IPS DF 19.7 (cell line): ENCODE measurements at regions not wholly inside any gene's neighbourhood (a gene's known extent, or its start where the extent isn't known, plus 50 kb on each side); places are given as distances from the start of the nearest gene placed in this dataset.

Experiments
- DNase-seq: peaks from one replicate; pipeline ENCODE4 v3.0.0-alpha.2; 2013; ENCODE audit warnings: low read depth, low spot score

- no peak for DNase-seq
Observed at GRCh38 chr6:168724669-168725570, 283.9 kb downstream of the SMOC2 start.

DNA sequence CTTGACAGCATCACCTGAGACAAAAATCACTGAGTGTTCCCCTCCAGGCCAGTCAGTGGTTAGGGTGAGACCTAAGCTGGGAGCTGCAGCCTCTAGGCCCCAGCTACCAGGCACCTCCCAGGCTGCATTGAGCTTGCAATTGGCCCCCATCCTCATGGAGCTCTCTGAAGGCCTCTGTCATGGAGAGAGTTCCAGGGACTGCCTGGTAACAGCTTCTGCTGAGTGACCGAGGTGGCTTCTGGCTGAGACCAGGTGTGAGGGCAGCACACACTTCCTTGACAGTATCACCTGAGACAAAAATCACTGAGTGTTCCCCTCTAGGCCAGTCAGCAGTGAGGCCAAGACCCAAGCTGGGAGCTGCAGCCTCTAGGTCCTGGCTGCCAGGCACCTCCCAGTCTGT is 283.0 kb downstream of the SMOC2 start:
- DNase-seq = no peak

GRCh38 chr6:168722397-168722796 is 281.4 kb downstream of the SMOC2 start:
- no peak for DNase-seq

DNA sequence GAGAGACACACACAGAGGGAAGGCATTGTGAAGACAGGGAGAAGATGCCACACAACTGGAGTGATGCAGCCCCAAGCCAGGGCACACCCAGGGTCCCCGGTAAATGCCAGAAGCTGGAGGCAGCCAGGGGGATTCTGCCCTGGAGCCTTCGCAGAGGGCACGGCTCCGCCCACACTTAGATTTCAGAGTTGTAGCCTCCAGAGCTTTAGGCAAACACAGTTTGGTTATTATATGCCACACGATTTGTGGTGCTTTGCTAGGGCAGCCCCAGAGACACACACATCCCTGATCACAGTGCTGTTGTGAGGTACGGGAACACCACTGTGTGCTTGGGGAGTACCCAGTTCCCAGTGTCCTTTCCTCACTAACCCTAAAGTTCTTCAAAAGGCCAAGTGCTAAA is 280.6 kb downstream of the SMOC2 start:
- no peak for DNase-seq

DNA sequence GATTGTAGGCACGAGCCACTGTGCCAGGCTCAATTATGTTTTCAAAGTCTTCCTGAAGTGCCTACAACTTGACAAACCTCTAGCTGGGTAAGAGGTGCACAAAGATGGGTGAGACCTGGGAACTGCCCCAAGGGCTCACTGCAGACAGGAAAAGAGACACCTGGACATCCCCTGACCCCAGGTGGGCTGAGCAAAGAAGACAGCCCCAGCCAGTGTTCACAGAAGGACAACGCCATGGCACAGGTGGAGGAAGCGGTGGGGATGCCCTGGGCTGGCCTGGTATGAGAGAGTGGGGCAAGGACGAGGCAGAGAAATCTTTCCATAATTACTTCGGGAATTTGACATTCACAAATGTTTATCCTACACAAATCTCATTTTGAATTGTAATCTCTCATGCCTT is 278.9 kb downstream of the SMOC2 start:
- DNase-seq = no peak

DNA sequence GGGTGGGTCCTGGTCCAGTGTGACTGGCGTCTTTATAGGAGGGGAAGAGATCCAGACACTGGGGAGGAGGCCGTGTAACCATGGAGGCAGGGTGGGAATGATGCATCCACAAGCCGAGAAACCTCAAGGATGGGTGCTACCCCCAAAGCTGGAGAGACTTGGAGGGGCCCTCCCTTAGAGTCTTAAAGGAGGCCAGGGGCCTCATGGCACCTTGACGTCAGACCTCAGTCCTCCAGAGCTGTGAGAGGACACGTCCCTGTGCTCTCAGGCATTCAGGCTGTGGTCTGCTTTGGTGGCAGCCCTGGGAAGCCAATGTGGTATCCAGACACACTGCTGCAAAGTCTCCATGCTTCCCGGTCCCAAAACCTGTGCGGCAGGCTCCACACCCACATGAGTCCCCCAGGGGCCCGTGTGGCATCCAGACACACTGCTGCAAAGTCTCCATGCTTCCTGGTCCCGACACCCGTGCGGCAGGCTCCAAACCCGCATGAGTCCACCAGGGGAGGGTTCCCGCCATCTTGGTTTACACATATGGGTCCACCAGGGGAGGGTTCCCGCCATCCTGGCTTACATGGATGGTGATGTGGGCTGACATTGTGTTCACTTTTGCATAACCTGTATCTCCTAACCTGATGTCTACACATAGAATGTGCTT is 278.0 kb downstream of the SMOC2 start:
- DNase-seq = no peak
